Neural crest cell (in vitro differentiated cells): ENCODE measurements at regions not wholly inside any gene's neighbourhood (a gene's known extent, or its start where the extent isn't known, plus 50 kb on each side); places are given as distances from the start of the nearest gene placed in this dataset.

Experiments used
- DNase-seq: peaks from one replicate; pipeline ENCODE4 v3.0.0; 2021; ENCODE audit warnings: low read depth, mixed read lengths, low spot score
- H3K27ac Mint-ChIP-seq: one replicate; pipeline ENCODE4 v1.8.0; 2021; ENCODE audit warnings: mild to moderate bottlenecking, mixed read lengths; ENCODE audit not compliant: unreplicated experiment
- H3K27me3 Mint-ChIP-seq: 2 replicates; pipeline ENCODE4 v1.8.0; 2021; ENCODE audit warnings: low read depth, mild to moderate bottlenecking, mixed read lengths
- H3K36me3 Mint-ChIP-seq: 2 replicates; pipeline ENCODE4 v1.8.0; 2021; ENCODE audit warnings: low read depth, mild to moderate bottlenecking, mixed read lengths
- H3K4me1 Mint-ChIP-seq: 2 replicates; pipeline ENCODE4 v1.8.0; 2021; ENCODE audit warnings: mixed read lengths
- H3K4me3 Mint-ChIP-seq: one replicate; pipeline ENCODE4 v1.8.0; 2021; ENCODE audit warnings: mild to moderate bottlenecking, mixed read lengths
- H3K9me3 Mint-ChIP-seq: 2 replicates; pipeline ENCODE4 v1.8.0; 2021; ENCODE audit warnings: mixed read lengths
- CTCF ChIP-seq: fragments of 200-600 bp; sonication (generic); conservative IDR thresholded peaks from 2 replicates; pipeline ENCODE4 v1.5.0; 2021; ENCODE audit warnings: antibody characterized with exemption, mild to moderate bottlenecking

GRCh38 chr5:29790281-29790680 lies 1403.2 kb upstream of the CDH6 start:
- Mint-ChIP-seq H3K9me3 (peaks cover 3% of the 10 kb centered on the region), H3K27me3 (no peaks in the 10 kb centered on the region), H3K36me3 (no peaks in the 10 kb centered on the region), H3K4me3 (no peak overlapping the region), H3K27ac (no peak overlapping the region), H3K4me1 (peaks cover 3% of the 10 kb centered on the region)
- no peak for DNase-seq
- no peak for TF ChIP-seq CTCF

- Mint-ChIP-seq H3K27ac (no peak overlapping the region), H3K4me3 (no peak overlapping the region), H3K36me3 (no peaks in the 10 kb centered on the region), H3K27me3 (no peaks in the 10 kb centered on the region), H3K9me3 (peaks cover 3% of the 10 kb centered on the region), H3K4me1 (peaks cover 7% of the 10 kb centered on the region)
- no peak for TF ChIP-seq CTCF
- DNase-seq: no peak
Observed at GRCh38 chr5:29780401-29780800, 1413.1 kb upstream of the CDH6 start.

GRCh38 chr5:29779141-29779540 lies 1414.3 kb upstream of the CDH6 start:
- no peak for DNase-seq
- no peak for TF ChIP-seq CTCF
- Mint-ChIP-seq H3K27ac (no peak overlapping the region), H3K4me3 (no peak overlapping the region), H3K36me3 (no peaks in the 10 kb centered on the region), H3K27me3 (no peaks in the 10 kb centered on the region), H3K9me3 (no peaks in the 10 kb centered on the region), H3K4me1 (peaks cover 7% of the 10 kb centered on the region)

GRCh38 chr5:29777373-29777772 lies 1416.1 kb upstream of the CDH6 start:
- no peak for DNase-seq
- Mint-ChIP-seq H3K4me3 (no peak overlapping the region), H3K4me1 (peaks cover 7% of the 10 kb centered on the region), H3K9me3 (no peaks in the 10 kb centered on the region), H3K27me3 (no peaks in the 10 kb centered on the region), H3K36me3 (no peaks in the 10 kb centered on the region), H3K27ac (no peak overlapping the region)
- TF ChIP-seq CTCF: no peak

GRCh38 chr5:29770936-29771335 lies 1422.5 kb upstream of the CDH6 start:
- H3K36me3 Mint-ChIP-seq: no peaks in the 10 kb centered on the region
- no peak for TF ChIP-seq CTCF
- DNase-seq: no peak
- H3K27ac Mint-ChIP-seq: no peak overlapping the region
- H3K9me3 Mint-ChIP-seq: peaks cover 3% of the 10 kb centered on the region
- H3K4me1 Mint-ChIP-seq: no peaks in the 10 kb centered on the region
- H3K4me3 Mint-ChIP-seq: no peak overlapping the region
- peaks cover 2% of the 10 kb centered on the region for H3K27me3 Mint-ChIP-seq

- Mint-ChIP-seq H3K27ac (no peak overlapping the region), H3K4me3 (no peak overlapping the region), H3K4me1 (no peaks in the 10 kb centered on the region), H3K36me3 (no peaks in the 10 kb centered on the region), H3K27me3 (peaks cover 7% of the 10 kb centered on the region), H3K9me3 (peaks cover 3% of the 10 kb centered on the region)
- no peak for DNase-seq
- no peak for TF ChIP-seq CTCF
Observed at GRCh38 chr5:29769474-29769873, 1424.0 kb upstream of the CDH6 start.
